ENCODE measurements at regions not wholly inside any gene's neighbourhood (a gene's known extent, or its start where the extent isn't known, plus 50 kb on each side); places are given as distances from the start of the nearest gene placed in this dataset.

DNA sequence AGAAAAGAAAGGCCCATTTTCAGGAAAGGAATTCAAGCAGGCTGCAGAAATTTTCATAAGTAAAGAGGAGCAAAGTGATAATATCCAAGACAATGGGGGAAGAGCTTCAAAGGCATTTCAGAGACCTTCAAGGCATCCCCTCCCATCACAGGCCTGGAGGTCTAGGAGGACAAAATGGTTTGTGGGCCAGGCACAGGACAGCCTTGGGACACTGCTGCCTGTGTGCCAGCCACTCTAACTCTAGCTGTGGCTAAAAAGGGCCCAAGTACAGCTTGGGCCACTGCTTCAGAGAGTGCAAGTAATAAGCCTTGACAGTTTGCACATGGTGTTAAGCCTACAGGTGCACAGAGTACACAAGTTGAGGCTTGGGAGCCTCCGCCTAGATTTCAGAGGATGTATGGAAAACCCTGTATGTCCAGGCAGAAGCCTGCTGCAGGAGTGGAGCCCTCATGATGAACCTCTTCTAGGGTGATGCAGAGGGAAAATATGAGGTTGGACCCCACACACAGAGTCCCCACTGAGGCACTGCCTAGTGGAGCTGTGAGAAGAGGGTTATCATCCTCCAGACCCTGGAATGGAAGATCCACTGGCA, 51.8 kb upstream of the ZSWIM5 start:
- H3K9me3 ChIP-seq = peaks cover 0 to 19% (median 6%) of the 10 kb centered on the region in 4 donors
- H3K27me3 ChIP-seq = no peaks in the 10 kb centered on the region
- H3K36me3 ChIP-seq = no peaks in the 10 kb centered on the region
- DNase-seq = no peak
- H3K4me1 ChIP-seq = no peaks in the 10 kb centered on the region
- no peak overlapping the region for H3K27ac ChIP-seq
- no peak for TF ChIP-seq CTCF (IDR thresholded peaks at IDR 0.05)
- no peak for TF ChIP-seq POLR2A (IDR thresholded peaks at IDR 0.05)
- no peak overlapping the region for H3K4me3 ChIP-seq

DNA sequence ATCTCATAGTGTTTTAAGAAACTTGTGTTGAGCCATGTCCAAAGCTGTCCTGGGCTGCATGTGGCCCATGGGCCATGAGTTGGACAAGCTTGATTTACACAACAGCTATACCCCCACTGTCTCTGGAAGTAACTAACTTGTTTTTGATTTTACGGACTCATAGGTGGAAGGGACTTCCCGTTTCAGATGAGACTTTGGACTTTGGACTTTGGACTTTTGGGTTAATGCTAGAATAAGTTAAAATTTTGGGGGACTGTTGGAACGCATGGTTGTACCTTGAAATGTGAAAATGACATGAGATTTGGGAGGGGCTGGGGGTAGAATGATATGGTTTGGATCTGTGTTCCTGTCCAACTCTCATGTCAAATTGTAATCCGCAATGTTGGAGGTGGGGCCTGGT, 52.6 kb upstream of the ZSWIM5 start:
- no peak for TF ChIP-seq CTCF (IDR thresholded peaks at IDR 0.05)
- no peak for TF ChIP-seq POLR2A (IDR thresholded peaks at IDR 0.05)
- Histone ChIP-seq H3K4me3 (no peak overlapping the region), H3K27ac (no peak overlapping the region)

DNA sequence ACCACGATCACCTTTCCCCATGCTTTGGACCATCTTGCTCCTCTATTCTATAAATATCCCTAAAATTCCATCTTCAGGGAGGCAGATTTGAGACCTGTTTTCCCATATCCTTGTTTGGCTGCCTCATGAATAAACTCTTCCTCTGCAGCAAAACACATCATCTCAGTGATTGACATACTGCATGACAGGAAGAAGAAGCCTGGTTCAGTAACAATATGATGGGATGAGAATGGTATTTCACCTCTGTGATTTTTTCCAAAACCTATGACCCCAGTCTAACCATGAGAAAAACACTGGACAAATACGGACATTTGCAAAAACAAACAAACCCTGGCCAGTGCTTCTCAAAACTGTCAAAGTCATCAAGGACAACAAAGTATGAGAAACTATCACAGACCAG, 53.8 kb upstream of the ZSWIM5 start:
- no peak for DNase-seq
- H3K36me3 ChIP-seq = no peaks in the 10 kb centered on the region
- no peaks in the 10 kb centered on the region for H3K27me3 ChIP-seq
- no peaks in the 10 kb centered on the region for H3K4me1 ChIP-seq
- no peak overlapping the region for H3K27ac ChIP-seq
- H3K9me3 ChIP-seq = peaks cover 0 to 19% (median 6%) of the 10 kb centered on the region in 4 donors
- no peak for TF ChIP-seq POLR2A (IDR thresholded peaks at IDR 0.05)
- no peak for TF ChIP-seq CTCF (IDR thresholded peaks at IDR 0.05)
- no peak overlapping the region for H3K4me3 ChIP-seq

More for the DNA sequence above, 52.6 kb upstream of the ZSWIM5 start:
- no peaks in the 10 kb centered on the region for H3K27me3 ChIP-seq
- no peak for DNase-seq
- peaks cover 0 to 19% (median 6%) of the 10 kb centered on the region in 4 donors for H3K9me3 ChIP-seq
- H3K36me3 ChIP-seq = no peaks in the 10 kb centered on the region
- H3K4me1 ChIP-seq = no peaks in the 10 kb centered on the region

GRCh38 chr1:45263132-45263531, 56.7 kb upstream of the ZSWIM5 start:
- no peaks in the 10 kb centered on the region for H3K27me3 ChIP-seq
- H3K4me3 ChIP-seq = no peak overlapping the region
- peaks cover 0 to 15% (median 2%) of the 10 kb centered on the region in 4 donors for H3K9me3 ChIP-seq
- peaks cover 0 to 8% (median 2%) of the 10 kb centered on the region in 4 donors for H3K4me1 ChIP-seq
- TF ChIP-seq CTCF (IDR thresholded peaks at IDR 0.05) (no peak), POLR2A (IDR thresholded peaks at IDR 0.05) (no peak)
- DNase-seq = no peak
- H3K36me3 ChIP-seq = no peaks in the 10 kb centered on the region
- H3K27ac ChIP-seq = no peak overlapping the region

- Histone ChIP-seq H3K4me3 (no peak overlapping the region), H3K27ac (no peak overlapping the region), H3K9me3 (no peaks in the 10 kb centered on the region), H3K4me1 (peaks cover 0 to 8% (median 2%) of the 10 kb centered on the region in 4 donors), H3K27me3 (no peaks in the 10 kb centered on the region), H3K36me3 (no peaks in the 10 kb centered on the region)
- TF ChIP-seq CTCF (IDR thresholded peaks at IDR 0.05) = no peak
- no peak for TF ChIP-seq POLR2A (IDR thresholded peaks at IDR 0.05)
- DNase-seq = no peak
Measured at GRCh38 chr1:45265244-45265643, 58.8 kb upstream of the ZSWIM5 start.
